ENCODE measurements at regions not wholly inside any gene's neighbourhood (a gene's known extent, or its start where the extent isn't known, plus 50 kb on each side); places are given as distances from the start of the nearest gene placed in this dataset.

DNA sequence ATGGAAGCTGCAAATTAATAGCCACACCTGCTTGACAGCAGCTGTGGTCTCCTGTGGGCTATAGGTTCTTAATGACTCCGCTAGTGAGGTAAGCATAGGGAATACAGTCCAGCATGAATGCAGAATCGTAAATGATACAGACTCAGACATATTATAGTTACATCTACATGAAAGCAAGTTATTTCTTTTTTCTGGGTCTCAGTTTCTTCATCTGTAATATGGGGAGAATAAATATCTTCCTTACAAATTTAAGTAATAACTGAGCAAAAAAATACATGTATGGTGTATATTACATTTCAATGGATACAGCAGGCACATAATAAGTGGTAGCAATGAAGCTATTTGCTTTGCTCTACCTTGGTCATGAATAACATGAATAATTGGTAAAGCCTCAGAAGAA lies 245.9 kb upstream of the RHOBTB1 start:
- peaks cover 3% of the 10 kb centered on the region for H3K9me3 Mint-ChIP-seq (ENCODE audit: unreplicated experiment)
- H3K27ac Mint-ChIP-seq (ENCODE audit: unreplicated experiment): no peak overlapping the region
- peaks cover 8% of the 10 kb centered on the region for H3K36me3 Mint-ChIP-seq (ENCODE audit: unreplicated experiment)
- H3K27me3 Mint-ChIP-seq (ENCODE audit: unreplicated experiment): no peaks in the 10 kb centered on the region
- H3K4me3 Mint-ChIP-seq (ENCODE audit: unreplicated experiment): no peak overlapping the region
- no peak for TF ChIP-seq CTCF (IDR thresholded peaks at IDR 0.05; ENCODE audit: partially characterized antibody, unreplicated experiment)
- no peak for DNase-seq
- no peaks in the 10 kb centered on the region for H3K4me1 Mint-ChIP-seq (ENCODE audit: low read depth, unreplicated experiment)

DNA sequence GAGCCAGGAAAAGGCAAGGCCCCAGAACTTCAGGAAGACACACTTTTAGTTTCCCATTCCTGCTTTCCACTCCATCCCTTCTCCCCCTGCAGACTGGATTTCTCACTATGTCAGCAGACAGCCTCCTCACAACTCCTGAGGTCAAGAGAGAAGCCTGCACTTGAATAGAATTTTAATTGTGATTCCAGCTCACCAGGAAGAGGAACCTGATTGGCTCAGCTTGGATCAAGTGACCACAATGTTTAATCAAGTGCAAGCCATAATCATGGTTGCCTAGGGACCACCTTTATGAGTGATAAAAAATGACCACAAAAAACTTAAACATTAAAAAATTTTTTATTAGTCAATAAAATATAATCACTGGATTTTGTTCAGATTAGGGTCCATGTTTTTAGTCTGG lies 244.7 kb upstream of the RHOBTB1 start:
- DNase-seq: no peak
- H3K4me1 Mint-ChIP-seq (ENCODE audit: low read depth, unreplicated experiment): no peaks in the 10 kb centered on the region
- H3K27me3 Mint-ChIP-seq (ENCODE audit: unreplicated experiment): no peaks in the 10 kb centered on the region
- peaks cover 3% of the 10 kb centered on the region for H3K9me3 Mint-ChIP-seq (ENCODE audit: unreplicated experiment)
- no peak for TF ChIP-seq CTCF (IDR thresholded peaks at IDR 0.05; ENCODE audit: partially characterized antibody, unreplicated experiment)
- no peak overlapping the region for H3K4me3 Mint-ChIP-seq (ENCODE audit: unreplicated experiment)
- H3K36me3 Mint-ChIP-seq (ENCODE audit: unreplicated experiment): peaks cover 8% of the 10 kb centered on the region
- no peak overlapping the region for H3K27ac Mint-ChIP-seq (ENCODE audit: unreplicated experiment)

GRCh38 chr10:61188101-61188500 lies 244.1 kb upstream of the RHOBTB1 start:
- Mint-ChIP-seq H3K36me3 (ENCODE audit: unreplicated experiment) (peaks cover 5% of the 10 kb centered on the region), H3K4me1 (ENCODE audit: low read depth, unreplicated experiment) (no peaks in the 10 kb centered on the region), H3K27ac (ENCODE audit: unreplicated experiment) (no peak overlapping the region), H3K4me3 (ENCODE audit: unreplicated experiment) (no peak overlapping the region), H3K27me3 (ENCODE audit: unreplicated experiment) (no peaks in the 10 kb centered on the region), H3K9me3 (ENCODE audit: unreplicated experiment) (peaks cover 3% of the 10 kb centered on the region)
- no peak for TF ChIP-seq CTCF (IDR thresholded peaks at IDR 0.05; ENCODE audit: partially characterized antibody, unreplicated experiment)
- no peak for DNase-seq

DNA sequence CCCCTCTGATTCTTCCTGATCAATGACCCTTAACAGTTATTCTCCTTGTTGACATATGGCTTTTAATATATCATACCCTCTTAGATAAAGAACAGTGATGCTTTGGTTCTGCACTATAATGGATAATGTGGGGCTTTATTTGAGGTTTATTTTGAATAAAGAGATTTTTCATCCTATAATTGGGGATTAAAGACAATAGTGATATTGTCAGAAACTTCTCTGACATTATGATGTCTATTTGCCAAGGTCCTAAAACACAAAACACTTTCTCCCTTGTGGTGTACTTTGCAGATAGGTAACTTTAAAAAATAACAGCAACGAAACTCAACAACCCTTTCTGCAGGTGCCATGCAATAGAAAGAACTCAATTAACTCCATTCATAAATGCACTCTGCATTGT lies 243.6 kb upstream of the RHOBTB1 start:
- H3K4me3 Mint-ChIP-seq (ENCODE audit: unreplicated experiment): no peak overlapping the region
- DNase-seq: no peak
- TF ChIP-seq CTCF (IDR thresholded peaks at IDR 0.05; ENCODE audit: partially characterized antibody, unreplicated experiment): no peak
- H3K9me3 Mint-ChIP-seq (ENCODE audit: unreplicated experiment): peaks cover 3% of the 10 kb centered on the region
- no peak overlapping the region for H3K27ac Mint-ChIP-seq (ENCODE audit: unreplicated experiment)
- no peaks in the 10 kb centered on the region for H3K36me3 Mint-ChIP-seq (ENCODE audit: unreplicated experiment)
- no peaks in the 10 kb centered on the region for H3K4me1 Mint-ChIP-seq (ENCODE audit: low read depth, unreplicated experiment)
- H3K27me3 Mint-ChIP-seq (ENCODE audit: unreplicated experiment): no peaks in the 10 kb centered on the region

DNA sequence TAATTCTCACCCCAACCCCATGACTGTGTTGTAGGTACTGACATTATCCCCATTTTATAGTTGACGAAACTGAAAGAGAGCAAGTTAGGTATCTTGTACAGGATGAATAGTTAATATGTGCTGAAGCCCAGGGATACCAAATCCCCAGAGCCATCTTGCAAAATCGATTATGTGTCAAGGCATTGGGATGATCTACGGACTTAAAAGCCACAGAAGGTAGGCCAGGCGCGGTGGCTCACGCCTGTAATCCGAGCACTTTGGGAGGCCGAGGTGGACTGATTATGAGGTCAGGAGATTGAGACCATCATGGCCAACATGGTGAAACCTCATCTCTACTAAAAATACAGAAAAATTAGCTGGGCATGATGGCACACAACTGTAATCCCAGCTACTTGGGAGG lies 242.4 kb upstream of the RHOBTB1 start:
- Mint-ChIP-seq H3K9me3 (ENCODE audit: unreplicated experiment) (no peaks in the 10 kb centered on the region), H3K27ac (ENCODE audit: unreplicated experiment) (no peak overlapping the region), H3K4me3 (ENCODE audit: unreplicated experiment) (no peak overlapping the region), H3K4me1 (ENCODE audit: low read depth, unreplicated experiment) (no peaks in the 10 kb centered on the region), H3K27me3 (ENCODE audit: unreplicated experiment) (no peaks in the 10 kb centered on the region), H3K36me3 (ENCODE audit: unreplicated experiment) (no peaks in the 10 kb centered on the region)
- no peak for DNase-seq
- no peak for TF ChIP-seq CTCF (IDR thresholded peaks at IDR 0.05; ENCODE audit: partially characterized antibody, unreplicated experiment)
